ENCODE measurements at regions not wholly inside any gene's neighbourhood (a gene's known extent, or its start where the extent isn't known, plus 50 kb on each side); places are given as distances from the start of the nearest gene placed in this dataset.

DNA sequence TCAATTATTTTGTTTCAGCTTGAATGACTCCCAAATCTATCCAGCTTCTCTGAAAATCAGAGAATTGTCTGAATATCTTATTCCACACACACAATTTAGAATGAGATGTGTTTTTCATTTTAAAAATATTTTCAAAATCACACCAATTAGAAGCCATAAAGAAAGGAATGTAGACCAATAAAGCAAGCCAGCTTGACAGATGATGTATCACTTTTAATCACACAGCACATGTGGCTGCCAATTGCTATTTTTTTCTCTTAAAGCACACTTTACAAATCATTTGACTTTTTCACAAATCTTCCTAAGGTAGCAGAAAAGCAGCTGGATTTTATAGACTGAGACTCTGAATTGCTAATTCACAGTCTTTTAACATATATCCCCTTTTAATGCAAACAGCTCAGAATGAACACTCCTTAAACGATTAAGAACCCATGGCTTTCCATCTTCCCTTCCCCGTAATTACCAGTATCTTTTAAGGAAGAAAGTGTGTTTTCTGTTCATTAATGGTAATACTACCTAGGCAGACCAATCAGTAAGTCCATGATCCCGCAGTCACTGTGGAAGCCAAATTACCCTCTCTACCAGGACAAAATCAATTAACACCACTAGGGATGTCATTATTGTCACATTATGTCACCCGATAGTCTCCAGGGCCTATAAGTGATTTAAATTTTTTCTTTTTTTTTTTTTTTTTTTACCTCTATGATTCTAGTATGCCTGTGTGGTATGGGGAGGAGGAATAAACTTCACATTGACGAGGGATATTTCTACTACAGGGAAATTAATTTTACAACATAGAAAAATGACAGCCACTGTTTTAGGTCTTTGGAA is 250.0 kb upstream of the VEPH1 start:
- intact Hi-C loops (cut with DNase I) = no loop called here
- Histone ChIP-seq H3K27me3 (no peaks in the 10 kb centered on the region), H3K27ac (no peak overlapping the region), H3K9me3 (replicated peaks in 1 of 3) (no peaks in the 10 kb centered on the region), H3K36me3 (replicated peaks in 1 of 2) (no peaks in the 10 kb centered on the region), H3K4me1 (replicated peaks in 1 of 2) (no peaks in the 10 kb centered on the region), H3K4me3 (no peak overlapping the region)
- DNase-seq = no peak
- no peak for TF ChIP-seq CTCF (IDR thresholded peaks at IDR 0.05)
- TF ChIP-seq POLR2A (IDR thresholded peaks at IDR 0.05) = no peak
- WGBS, 4 donors = 68 to 72% (median 70%) methylated on average over 5 of the region's 5 CpGs

DNA sequence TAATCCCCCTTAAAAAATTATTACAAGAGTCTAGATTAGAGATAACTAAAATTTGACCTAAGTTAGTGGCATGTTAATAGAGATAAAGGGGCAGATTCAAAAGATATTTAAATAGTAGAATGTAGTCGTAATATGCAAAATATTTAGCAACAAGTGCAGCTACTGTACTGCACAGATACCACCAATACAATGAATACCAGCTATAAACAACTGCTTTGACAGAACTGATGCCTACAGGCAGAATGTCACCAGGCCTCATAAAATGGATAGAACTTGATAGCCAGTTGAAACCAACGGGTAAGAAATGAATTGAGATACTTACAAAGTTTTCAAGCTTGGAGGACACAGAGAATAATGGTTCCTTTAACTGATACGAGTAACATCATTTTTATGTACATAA is 249.3 kb upstream of the VEPH1 start:
- H3K4me3 ChIP-seq = no peak overlapping the region
- H3K9me3 ChIP-seq (replicated peaks in 1 of 3) = no peaks in the 10 kb centered on the region
- H3K4me1 ChIP-seq (replicated peaks in 1 of 2) = no peaks in the 10 kb centered on the region
- TF ChIP-seq CTCF (IDR thresholded peaks at IDR 0.05) (no peak), POLR2A (IDR thresholded peaks at IDR 0.05) (no peak)
- intact Hi-C loops (cut with DNase I) = no loop called here
- whole genome bisulfite sequencing, 4 donors = 43 to 62% (median 60%) methylated on average over 3 of the region's 3 CpGs
- H3K27ac ChIP-seq = no peak overlapping the region
- no peak for DNase-seq
- H3K27me3 ChIP-seq = no peaks in the 10 kb centered on the region
- no peaks in the 10 kb centered on the region for H3K36me3 ChIP-seq (replicated peaks in 1 of 2)

DNA sequence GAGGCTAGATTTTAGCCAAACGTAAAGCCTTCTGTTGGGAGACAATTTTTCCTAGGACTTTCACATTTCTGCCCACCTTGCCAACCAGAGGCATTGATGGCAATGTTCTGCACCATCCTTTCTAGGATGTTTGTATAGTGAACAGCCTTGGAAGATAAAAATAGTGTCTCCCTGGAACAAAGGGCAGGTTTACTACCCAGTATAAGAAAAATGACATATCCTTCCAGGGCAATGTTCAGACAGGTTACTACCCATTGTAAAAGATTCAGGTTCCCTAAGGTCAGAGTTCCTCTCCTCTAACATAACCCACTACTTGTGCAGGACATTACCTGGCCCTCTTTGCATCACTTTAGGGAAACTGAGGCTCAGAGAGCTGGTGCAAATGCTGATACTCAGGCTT is 248.2 kb upstream of the VEPH1 start:
- WGBS, 4 donors = 50 to 73% (median 68%) methylated on average over 1 of the region's 1 CpG
- TF ChIP-seq POLR2A (IDR thresholded peaks at IDR 0.05) = no peak
- TF ChIP-seq CTCF (IDR thresholded peaks at IDR 0.05) = no peak
- no peaks in the 10 kb centered on the region for H3K9me3 ChIP-seq (replicated peaks in 1 of 3)
- intact Hi-C loops (cut with DNase I) = no loop called here
- no peaks in the 10 kb centered on the region for H3K27me3 ChIP-seq
- no peaks in the 10 kb centered on the region for H3K4me1 ChIP-seq (replicated peaks in 1 of 2)
- DNase-seq = no peak
- no peaks in the 10 kb centered on the region for H3K36me3 ChIP-seq (replicated peaks in 1 of 2)
- no peak overlapping the region for H3K4me3 ChIP-seq
- H3K27ac ChIP-seq = no peak overlapping the region

DNA sequence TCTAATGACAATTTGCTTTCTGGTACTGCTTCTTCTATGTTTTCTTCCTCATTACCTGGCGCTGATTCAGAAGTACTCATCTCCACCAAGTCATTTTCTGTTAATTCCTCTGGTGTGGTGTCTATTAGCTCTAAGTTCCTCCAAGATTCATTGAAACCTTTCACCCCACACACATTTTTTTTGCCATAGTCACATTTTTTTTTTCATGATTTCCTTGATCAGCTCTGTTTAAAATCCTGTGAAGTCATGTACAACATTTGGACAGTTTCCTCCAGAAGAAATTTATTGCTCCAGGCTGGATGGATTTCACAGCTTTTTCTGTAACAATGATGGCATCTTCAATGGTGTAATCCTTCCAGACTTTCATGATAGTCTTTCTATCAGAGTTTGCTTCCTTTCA is 243.2 kb upstream of the VEPH1 start:
- TF ChIP-seq POLR2A (IDR thresholded peaks at IDR 0.05) (no peak), CTCF (IDR thresholded peaks at IDR 0.05) (no peak)
- H3K36me3 ChIP-seq (replicated peaks in 1 of 2) = no peaks in the 10 kb centered on the region
- H3K4me1 ChIP-seq (replicated peaks in 1 of 2) = no peaks in the 10 kb centered on the region
- 74 to 92% (median 77%) methylated on average over 1 of the region's 1 CpG for WGBS, 4 donors
- intact Hi-C loops (cut with DNase I) = no loop called here
- H3K9me3 ChIP-seq (replicated peaks in 1 of 3) = no peaks in the 10 kb centered on the region
- H3K4me3 ChIP-seq = no peak overlapping the region
- no peaks in the 10 kb centered on the region for H3K27me3 ChIP-seq
- no peak for DNase-seq
- no peak overlapping the region for H3K27ac ChIP-seq
